Osteoblast (primary cell): ENCODE measurements at regions not wholly inside any gene's neighbourhood (a gene's known extent, or its start where the extent isn't known, plus 50 kb on each side); places are given as distances from the start of the nearest gene placed in this dataset.

Source experiments
- DNase-seq: peaks from one replicate; pipeline ENCODE4 v3.0.0; 2011; ENCODE audit warnings: low spot score, mixed read lengths; ENCODE audit not compliant: insufficient read length; ENCODE audit errors: missing footprints
- H2AFZ ChIP-seq: 2 replicates; pipeline ENCODE4 v1.6.0; 2011; ENCODE audit warnings: mild to moderate bottlenecking, low read length
- H3K27ac ChIP-seq: 2 replicates; pipeline ENCODE4 v1.5.1; 2011; ENCODE audit warnings: mild to moderate bottlenecking, low read depth, low read length, moderate library complexity
- H3K27me3 ChIP-seq: 2 replicates; pipeline ENCODE4 v1.6.0; 2012; ENCODE audit warnings: mild to moderate bottlenecking, control low read depth, inconsistent platforms, low read length, moderate library complexity; ENCODE audit not compliant: insufficient read depth
- H3K36me3 ChIP-seq: 2 replicates; pipeline ENCODE4 v1.5.1; 2011; ENCODE audit warnings: mild to moderate bottlenecking, low read length, control low read depth, moderate library complexity; ENCODE audit not compliant: insufficient read depth
- H3K4me1 ChIP-seq: 2 replicates; pipeline ENCODE4 v1.5.1; 2011; ENCODE audit warnings: mild to moderate bottlenecking, low read length, control low read depth, moderate library complexity; ENCODE audit not compliant: insufficient read depth
- H3K4me2 ChIP-seq: 2 replicates; pipeline ENCODE4 v1.6.0; 2011; ENCODE audit warnings: mild to moderate bottlenecking, low read length; ENCODE audit not compliant: insufficient read depth
- H3K4me3 ChIP-seq: fragments of 200-600 bp; sonication (generic); 3 replicates; pipeline ENCODE4 v1.5.1; 2012; ENCODE audit warnings: mild to moderate bottlenecking, low read length, inconsistent platforms; ENCODE audit not compliant: insufficient read depth
- H3K79me2 ChIP-seq: 2 replicates; pipeline ENCODE4 v1.6.0; 2012; ENCODE audit warnings: mild to moderate bottlenecking, low read length, control low read depth, inconsistent platforms; ENCODE audit not compliant: insufficient read depth
- H3K9me3 ChIP-seq: 2 replicates; pipeline ENCODE4 v1.5.1; 2011; ENCODE audit warnings: low read depth, low read length, control low read depth
- H4K20me1 ChIP-seq: 2 replicates; pipeline ENCODE4 v1.6.0; 2012; ENCODE audit warnings: mild to moderate bottlenecking, low read length, control low read depth; ENCODE audit not compliant: insufficient read depth
- CTCF ChIP-seq: IDR thresholded peaks from 2 replicates; pipeline ENCODE4 v1.5.1; 2011; ENCODE audit warnings: mild to moderate bottlenecking, low read depth, low read length, moderate library complexity; ENCODE audit errors: extremely low read depth

DNA sequence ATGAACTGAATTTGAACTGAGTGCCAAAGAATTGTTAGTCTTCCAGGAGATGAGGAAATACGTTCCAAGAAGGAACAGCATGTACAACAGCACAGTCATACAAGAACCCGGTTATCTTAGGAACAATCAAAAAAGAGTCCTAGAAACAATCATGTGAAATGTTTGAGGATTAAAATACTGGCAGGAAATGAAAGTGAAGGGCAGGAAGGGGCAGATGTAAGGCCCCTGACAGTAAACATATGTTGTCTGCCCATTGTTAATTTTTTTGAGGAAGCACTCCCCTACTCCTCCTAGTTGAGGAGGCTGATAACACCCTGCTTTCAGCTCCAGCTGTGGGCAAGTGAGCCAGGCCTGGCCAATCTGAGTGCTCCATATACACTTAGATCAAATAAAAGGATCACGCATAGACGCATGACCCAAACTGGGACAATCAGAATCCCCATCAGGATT, 220.9 kb downstream of the HACE1 start:
- Histone ChIP-seq H3K4me2 (no peak overlapping the region), H3K27me3 (no peaks in the 10 kb centered on the region), H2AFZ (no peak overlapping the region), H3K9me3 (no peaks in the 10 kb centered on the region), H3K4me3 (no peak overlapping the region), H3K27ac (no peak overlapping the region), H3K36me3 (no peaks in the 10 kb centered on the region), H3K4me1 (no peaks in the 10 kb centered on the region), H4K20me1 (no peaks in the 10 kb centered on the region), H3K79me2 (no peaks in the 10 kb centered on the region)
- TF ChIP-seq CTCF: no peak
- DNase-seq: no peak

DNA sequence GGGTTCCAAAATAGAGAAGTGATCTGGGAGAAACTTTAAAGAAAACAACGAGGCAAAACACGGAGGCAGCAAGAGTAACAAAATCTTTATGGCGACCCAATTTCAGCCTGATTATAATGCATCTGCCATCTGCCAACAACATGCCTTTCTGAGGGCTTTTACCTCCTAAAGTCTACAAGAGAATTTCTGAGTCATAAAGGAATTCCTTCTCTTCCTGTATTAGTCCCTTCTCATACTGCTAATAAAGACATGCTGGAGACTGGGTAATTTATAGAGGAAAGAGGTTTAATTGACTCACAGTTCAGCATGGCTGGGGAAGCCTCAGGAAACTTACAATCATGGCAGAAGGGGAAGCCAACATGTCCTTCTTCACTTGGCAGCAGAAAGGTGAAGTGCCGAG, 226.6 kb downstream of the HACE1 start:
- Histone ChIP-seq H4K20me1 (no peaks in the 10 kb centered on the region), H3K4me3 (no peak overlapping the region), H3K9me3 (no peaks in the 10 kb centered on the region), H3K27me3 (no peaks in the 10 kb centered on the region), H3K4me1 (no peaks in the 10 kb centered on the region), H3K36me3 (no peaks in the 10 kb centered on the region), H3K27ac (no peak overlapping the region), H2AFZ (no peak overlapping the region), H3K4me2 (no peak overlapping the region), H3K79me2 (no peaks in the 10 kb centered on the region)
- TF ChIP-seq CTCF: no peak
- DNase-seq: no peak

GRCh38 chr6:104632588-104632987, 227.1 kb downstream of the HACE1 start:
- H3K4me3 ChIP-seq: no peak overlapping the region
- TF ChIP-seq CTCF: no peak
- H3K27ac ChIP-seq: no peak overlapping the region
- H3K36me3 ChIP-seq: no peaks in the 10 kb centered on the region
- no peaks in the 10 kb centered on the region for H3K4me1 ChIP-seq
- no peaks in the 10 kb centered on the region for H3K79me2 ChIP-seq
- no peak overlapping the region for H3K4me2 ChIP-seq
- DNase-seq: no peak
- no peaks in the 10 kb centered on the region for H3K9me3 ChIP-seq
- H3K27me3 ChIP-seq: no peaks in the 10 kb centered on the region
- no peak overlapping the region for H2AFZ ChIP-seq
- no peaks in the 10 kb centered on the region for H4K20me1 ChIP-seq

GRCh38 chr6:104630955-104631354, 228.8 kb downstream of the HACE1 start:
- no peaks in the 10 kb centered on the region for H3K4me1 ChIP-seq
- no peaks in the 10 kb centered on the region for H3K27me3 ChIP-seq
- no peaks in the 10 kb centered on the region for H3K79me2 ChIP-seq
- no peak overlapping the region for H2AFZ ChIP-seq
- no peaks in the 10 kb centered on the region for H3K9me3 ChIP-seq
- no peaks in the 10 kb centered on the region for H4K20me1 ChIP-seq
- no peaks in the 10 kb centered on the region for H3K36me3 ChIP-seq
- H3K4me3 ChIP-seq: no peak overlapping the region
- H3K27ac ChIP-seq: no peak overlapping the region
- DNase-seq: no peak
- no peak overlapping the region for H3K4me2 ChIP-seq
- TF ChIP-seq CTCF: no peak
